Ovary (tissue), 3 donors: ENCODE measurements at regions not wholly inside any gene's neighbourhood (a gene's known extent, or its start where the extent isn't known, plus 50 kb on each side); places are given as distances from the start of the nearest gene placed in this dataset.

Source experiments
- CTCF ChIP-seq, 3 donors: fragments of 450-650 bp in 2 of 3; fragments of 200-600 bp in 1 of 3; IDR thresholded peaks; one replicate each; pipeline versions ENCODE4 v1.5.1 to v1.8.0; 2016 to 2022; ENCODE audit warnings: antibody characterized with exemption in 3 of 3, mild to moderate bottlenecking in 1 of 3
- EP300 ChIP-seq: sonication (generic); formaldehyde crosslinking; IDR thresholded peaks from one replicate; pipeline ENCODE4 v1.6.1; 2017; ENCODE audit warnings: antibody characterized with exemption
- POLR2A ChIP-seq: fragments of 450-650 bp; IDR thresholded peaks from one replicate; pipeline ENCODE4 v1.6.1; 2017; ENCODE audit warnings: antibody characterized with exemption, mild to moderate bottlenecking, moderate library complexity
- donor health status: DM: no; HTN: no; CAD: no.

- TF ChIP-seq POLR2A = no peak
- TF ChIP-seq CTCF (IDR thresholded peaks at IDR 0.05) = no peak
- no peak for TF ChIP-seq EP300
These were observed 51.1 kb upstream of the KCNK2 start for GRCh38 chr1:215031392-215031791.
